Duodenal mucosa (tissue), 2 donors: ENCODE measurements at regions not wholly inside any gene's neighbourhood (a gene's known extent, or its start where the extent isn't known, plus 50 kb on each side); places are given as distances from the start of the nearest gene placed in this dataset.
"Not testable (repeated sequence)": the region's sequence is repeated elsewhere in the genome, so short reads cannot be mapped to it uniquely, and the experiment has no call there.

Source experiments
- H3K27ac ChIP-seq: one replicate; pipeline ENCODE4 v1.7.0; 2013; ENCODE audit warnings: low read depth, low read length
- H3K27me3 ChIP-seq, 2 donors: one replicate each; pipeline ENCODE4 v1.7.0; 2013; ENCODE audit warnings: low read length in 2 of 2, control low read depth in 1 of 2; ENCODE audit not compliant: insufficient read depth in 2 of 2, control insufficient read depth in 1 of 2
- H3K36me3 ChIP-seq, 2 donors: one replicate each; pipeline ENCODE4 v1.7.0; 2013; ENCODE audit warnings: low read length in 2 of 2, control low read depth in 1 of 2; ENCODE audit not compliant: insufficient read depth in 2 of 2, control insufficient read depth in 1 of 2
- H3K4me1 ChIP-seq, 2 donors: one replicate each; pipeline ENCODE4 v1.7.0; 2013; ENCODE audit warnings: low read length in 2 of 2, control low read depth in 1 of 2; ENCODE audit not compliant: insufficient read depth in 2 of 2, control insufficient read depth in 1 of 2
- H3K4me3 ChIP-seq, 2 donors: one replicate each; pipeline ENCODE4 v1.7.0; 2013; ENCODE audit warnings: low read length in 2 of 2, low read depth in 1 of 2
- H3K9ac ChIP-seq, 2 donors: one replicate each; pipeline ENCODE4 v1.7.0; 2013; ENCODE audit warnings: low read length in 2 of 2, low read depth in 1 of 2
- H3K9me3 ChIP-seq, 2 donors: one replicate each; pipeline ENCODE4 v1.7.0; 2013; ENCODE audit warnings: low read length in 2 of 2, control low read depth in 1 of 2; ENCODE audit not compliant: control insufficient read depth in 1 of 2

DNA sequence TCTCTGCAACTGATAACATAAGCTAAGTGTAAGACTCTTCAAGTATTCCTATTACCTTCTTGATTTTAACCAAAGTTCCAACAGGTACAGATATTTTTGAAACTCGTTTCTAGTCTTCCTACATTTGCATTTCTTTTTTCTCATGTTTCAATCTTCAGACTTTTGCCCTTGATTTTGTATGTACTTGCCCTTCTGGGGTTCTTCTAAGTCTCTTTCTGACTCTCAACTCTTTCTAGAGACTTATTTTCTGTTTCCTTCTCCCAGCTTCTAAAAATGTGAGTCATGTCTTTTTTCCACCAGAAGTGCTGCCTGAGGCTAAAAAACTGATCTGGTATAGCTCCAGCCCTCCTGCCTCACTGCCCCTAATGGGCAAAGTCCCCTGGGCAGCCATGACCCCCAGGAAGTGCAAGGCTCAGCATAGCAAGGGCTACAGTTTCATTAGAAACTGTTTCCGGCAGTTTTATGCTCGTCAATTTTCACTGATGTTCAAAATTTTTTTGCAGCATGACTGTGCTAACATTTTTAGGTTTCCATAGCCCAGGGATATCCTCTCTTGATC lies 265.9 kb downstream of the SEC16B start:
- Histone ChIP-seq H3K27ac (no peak overlapping the region), H3K9ac (no peak overlapping the region), H3K4me3 (no peak overlapping the region), H3K9me3 (no peaks in the 10 kb centered on the region), H3K36me3 (no peaks in the 10 kb centered on the region), H3K27me3 (no peaks in the 10 kb centered on the region), H3K4me1 (no peaks in the 10 kb centered on the region)

- Histone ChIP-seq H3K9ac (no peak overlapping the region), H3K9me3 (no peaks in the 10 kb centered on the region), H3K27ac (no peak overlapping the region), H3K27me3 (no peaks in the 10 kb centered on the region), H3K36me3 (no peaks in the 10 kb centered on the region), H3K4me3 (no peak overlapping the region), H3K4me1 (no peaks in the 10 kb centered on the region)
These were observed 268.1 kb downstream of the SEC16B start for GRCh38 chr1:177701654-177702353.

DNA sequence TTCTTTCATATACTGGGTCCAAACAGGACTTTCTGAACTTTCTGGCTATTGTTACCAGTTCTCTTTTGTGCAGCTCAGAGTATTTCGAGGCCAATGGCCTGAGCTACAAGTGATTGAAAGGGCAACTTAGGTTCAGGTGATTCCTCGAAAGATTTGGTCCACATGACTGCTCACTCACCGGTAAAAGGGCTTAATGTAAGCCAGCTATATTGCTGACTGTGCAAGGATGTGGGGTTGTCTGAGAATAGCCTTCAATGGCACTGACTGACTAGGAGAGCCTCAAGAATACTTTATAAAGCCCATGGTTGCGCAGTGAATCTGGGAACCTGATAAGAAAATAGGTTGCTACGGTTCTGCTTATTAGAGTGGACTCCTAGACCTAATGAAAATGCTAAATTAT lies 269.0 kb downstream of the SEC16B start:
- Histone ChIP-seq H3K4me1 (no peaks in the 10 kb centered on the region), H3K27ac (no peak overlapping the region), H3K9ac (no peak overlapping the region), H3K9me3 (no peaks in the 10 kb centered on the region), H3K27me3 (no peaks in the 10 kb centered on the region), H3K4me3 (no peak overlapping the region), H3K36me3 (no peaks in the 10 kb centered on the region)

DNA sequence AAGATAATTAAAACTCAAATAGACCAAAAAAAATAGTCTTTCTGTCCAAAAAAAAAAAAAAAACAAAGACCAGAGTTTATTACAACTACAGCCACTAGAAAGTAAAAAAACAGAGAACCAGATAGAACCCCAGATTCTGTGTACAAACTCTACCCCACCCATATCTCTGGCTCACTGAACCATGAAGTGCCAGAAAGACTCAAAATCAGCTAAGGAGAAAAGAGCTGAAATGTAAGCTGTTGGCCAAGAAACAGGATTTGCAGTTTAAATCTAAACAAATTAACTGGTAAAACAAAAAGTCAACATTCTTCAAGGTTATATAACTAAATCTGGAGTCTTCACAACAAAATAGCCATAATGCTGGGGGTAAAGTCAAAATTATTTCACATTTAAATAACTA lies 278.9 kb downstream of the SEC16B start:
- Histone ChIP-seq H3K9ac (no peak overlapping the region), H3K36me3 (no peaks in the 10 kb centered on the region), H3K27me3 (no peaks in the 10 kb centered on the region), H3K4me3 (no peak overlapping the region), H3K9me3 (no peaks in the 10 kb centered on the region), H3K4me1 (no peaks in the 10 kb centered on the region), H3K27ac (no peak overlapping the region)

DNA sequence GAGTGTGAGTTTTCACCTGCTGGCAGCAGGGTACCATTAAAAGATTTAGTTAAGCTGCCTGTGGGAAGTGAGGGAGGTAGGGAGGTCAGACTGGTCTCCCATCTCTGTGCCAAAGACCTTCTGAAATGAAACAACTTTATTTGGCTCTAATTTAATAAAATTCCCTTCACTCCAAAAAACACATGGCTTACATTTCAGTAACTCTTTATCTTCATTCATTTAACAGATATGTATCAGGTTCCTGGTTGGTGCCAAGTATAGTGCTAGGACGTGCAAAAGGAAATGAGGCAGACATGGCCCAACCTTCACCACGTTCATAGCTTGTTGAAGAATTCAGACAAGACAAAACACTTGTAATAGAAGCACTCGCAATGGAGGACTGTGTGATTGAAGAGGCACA lies 282.3 kb downstream of the SEC16B start:
- Histone ChIP-seq H3K27ac (no peak overlapping the region), H3K27me3 (no peaks in the 10 kb centered on the region), H3K36me3 (no peaks in the 10 kb centered on the region), H3K4me3 (no peak overlapping the region), H3K9me3 (no peaks in the 10 kb centered on the region), H3K4me1 (no peaks in the 10 kb centered on the region), H3K9ac (no peak overlapping the region)

GRCh38 chr1:177686933-177687332 lies 282.9 kb downstream of the SEC16B start:
- Histone ChIP-seq H3K9ac (no peak overlapping the region), H3K9me3 (no peaks in the 10 kb centered on the region), H3K27me3 (no peaks in the 10 kb centered on the region), H3K27ac (no peak overlapping the region), H3K4me3 (no peak overlapping the region), H3K4me1 (no peaks in the 10 kb centered on the region), H3K36me3 (no peaks in the 10 kb centered on the region)

GRCh38 chr1:177669161-177669560 lies 300.7 kb downstream of the SEC16B start:
- Histone ChIP-seq H3K4me1 (no peaks in the 10 kb centered on the region), H3K27ac (no peak overlapping the region), H3K27me3 (no peaks in the 10 kb centered on the region), H3K4me3 (no peak overlapping the region), H3K36me3 (no peaks in the 10 kb centered on the region), H3K9me3 (no peaks in the 10 kb centered on the region), H3K9ac (no peak overlapping the region)

- H3K9ac ChIP-seq, result no peak overlapping the region
- no peaks in the 10 kb centered on the region for H3K36me3 ChIP-seq
- no peaks in the 10 kb centered on the region for H3K4me1 ChIP-seq
- no peak overlapping the region for H3K4me3 ChIP-seq
- no peak overlapping the region for H3K27ac ChIP-seq
- H3K9me3 ChIP-seq, result no peaks in the 10 kb centered on the region
- H3K27me3 ChIP-seq, result no peaks in the 10 kb centered on the region
These were observed 303.9 kb downstream of the SEC16B start for GRCh38 chr1:177665935-177666334.

GRCh38 chr1:177664742-177665141 lies 305.1 kb downstream of the SEC16B start:
- not testable (repeated sequence) for H3K27ac ChIP-seq, H3K4me3 ChIP-seq, H3K9ac ChIP-seq, H3K4me1 ChIP-seq, H3K27me3 ChIP-seq, H3K36me3 ChIP-seq, H3K9me3 ChIP-seq

- H3K4me1 ChIP-seq, result no peaks in the 10 kb centered on the region
- H3K36me3 ChIP-seq, result no peaks in the 10 kb centered on the region
- no peak overlapping the region for H3K4me3 ChIP-seq
- H3K27me3 ChIP-seq, result no peaks in the 10 kb centered on the region
- no peak overlapping the region for H3K9ac ChIP-seq
- no peaks in the 10 kb centered on the region for H3K9me3 ChIP-seq
- H3K27ac ChIP-seq, result no peak overlapping the region
These were observed 309.7 kb downstream of the SEC16B start for GRCh38 chr1:177660188-177660587.
